SK-N-MC (cell line): ENCODE measurements at regions not wholly inside any gene's neighbourhood (a gene's known extent, or its start where the extent isn't known, plus 50 kb on each side); places are given as distances from the start of the nearest gene placed in this dataset.

Source experiments
- DNase-seq: peaks from one replicate; pipeline ENCODE4 v3.0.0-alpha.2; 2011; ENCODE audit warnings: low read depth, low spot score
- H3K27ac ChIP-seq: fragments of 200-600 bp; sonication (generic); 2 replicates; pipeline ENCODE4 v1.5.1; 2016; ENCODE audit warnings: mixed run types
- H3K36me3 ChIP-seq: fragments of 200-600 bp; sonication (generic); 2 replicates; pipeline ENCODE4 v1.6.1; 2017; ENCODE audit warnings: antibody characterized with exemption, low read length, mixed read lengths; ENCODE audit not compliant: insufficient read depth
- H3K4me3 ChIP-seq: fragments of 200-600 bp; sonication (generic); 2 replicates; pipeline ENCODE4 v1.5.1; 2016
- H3K9ac ChIP-seq: fragments of 200-600 bp; sonication (generic); 2 replicates; pipeline ENCODE4 v1.8.0; 2017; ENCODE audit warnings: mixed run types, mixed read lengths; ENCODE audit not compliant: insufficient read length
- H3K9me3 ChIP-seq: fragments of 200-600 bp; sonication (generic); 2 replicates; pipeline ENCODE4 v1.6.1; 2017; ENCODE audit warnings: low read depth, mild to moderate bottlenecking, antibody characterized with exemption, low read length, moderate library complexity, mixed read lengths
- EZH2 ChIP-seq: fragments of 200-600 bp; sonication (generic); IDR thresholded peaks from one replicate; pipeline ENCODE4 v1.6.1; 2017; ENCODE audit warnings: antibody characterized with exemption
- FOXP2 ChIP-seq: optimal IDR thresholded peaks from 2 replicates; pipeline ENCODE3; 2011; ENCODE audit warnings: mild to moderate bottlenecking, moderate library complexity; ENCODE audit not compliant: insufficient read depth; ENCODE audit errors: extremely low read length, control extremely low read depth
- POLR2AphosphoS5 ChIP-seq: IDR thresholded peaks from 2 replicates; pipeline ENCODE4 v1.6.1; 2012; ENCODE audit warnings: mild to moderate bottlenecking, low read depth, low read length, borderline replicate concordance

- no peak overlapping the region for H3K4me3 ChIP-seq
- no peaks in the 10 kb centered on the region for H3K9me3 ChIP-seq
- no peak overlapping the region for H3K9ac ChIP-seq
- H3K36me3 ChIP-seq = no peaks in the 10 kb centered on the region
- TF ChIP-seq FOXP2 (no peak), EZH2 (no peak), POLR2AphosphoS5 (no peak)
- H3K27ac ChIP-seq = no peak overlapping the region
- no peak for DNase-seq
Measured at GRCh38 chr2:153109793-153110192, 368.8 kb downstream of the RPRM start.

GRCh38 chr2:153106802-153107477, 371.6 kb downstream of the RPRM start:
- Histone ChIP-seq H3K9me3 (no peaks in the 10 kb centered on the region), H3K9ac (no peak overlapping the region), H3K36me3 (no peaks in the 10 kb centered on the region), H3K27ac (no peak overlapping the region), H3K4me3 (no peak overlapping the region)
- TF ChIP-seq FOXP2 = no peak
- no peak for TF ChIP-seq POLR2AphosphoS5
- TF ChIP-seq EZH2 = no peak
- no peak for DNase-seq

GRCh38 chr2:153105829-153106578, 372.6 kb downstream of the RPRM start:
- Histone ChIP-seq H3K9me3 (no peaks in the 10 kb centered on the region), H3K9ac (no peak overlapping the region), H3K36me3 (no peaks in the 10 kb centered on the region), H3K4me3 (no peak overlapping the region), H3K27ac (no peak overlapping the region)
- DNase-seq = no peak
- no peak for TF ChIP-seq POLR2AphosphoS5
- no peak for TF ChIP-seq EZH2
- no peak for TF ChIP-seq FOXP2

- Histone ChIP-seq H3K27ac (no peak overlapping the region), H3K4me3 (no peak overlapping the region), H3K9ac (no peak overlapping the region), H3K36me3 (no peaks in the 10 kb centered on the region), H3K9me3 (no peaks in the 10 kb centered on the region)
- TF ChIP-seq EZH2 (no peak), POLR2AphosphoS5 (no peak), FOXP2 (no peak)
- DNase-seq = no peak
Measured at GRCh38 chr2:153101187-153101586, 377.4 kb downstream of the RPRM start.

GRCh38 chr2:153100151-153100550, 378.4 kb downstream of the RPRM start:
- no peak for DNase-seq
- Histone ChIP-seq H3K9me3 (no peaks in the 10 kb centered on the region), H3K36me3 (no peaks in the 10 kb centered on the region), H3K27ac (no peak overlapping the region), H3K4me3 (no peak overlapping the region), H3K9ac (no peak overlapping the region)
- TF ChIP-seq POLR2AphosphoS5 = no peak
- no peak for TF ChIP-seq FOXP2
- TF ChIP-seq EZH2 = no peak

GRCh38 chr2:153098073-153098472, 379.7 kb downstream of the ARL6IP6 start:
- TF ChIP-seq POLR2AphosphoS5 (no peak), EZH2 (no peak), FOXP2 (no peak)
- DNase-seq = no peak
- H3K27ac ChIP-seq = no peak overlapping the region
- H3K36me3 ChIP-seq = no peaks in the 10 kb centered on the region
- H3K9ac ChIP-seq = no peak overlapping the region
- H3K9me3 ChIP-seq = no peaks in the 10 kb centered on the region
- H3K4me3 ChIP-seq = no peak overlapping the region

- TF ChIP-seq FOXP2 = no peak
- no peak for TF ChIP-seq POLR2AphosphoS5
- no peak for TF ChIP-seq EZH2
- Histone ChIP-seq H3K4me3 (no peak overlapping the region), H3K27ac (no peak overlapping the region), H3K9ac (no peak overlapping the region), H3K36me3 (no peaks in the 10 kb centered on the region), H3K9me3 (no peaks in the 10 kb centered on the region)
- no peak for DNase-seq
Measured at GRCh38 chr2:153096272-153096671, 377.9 kb downstream of the ARL6IP6 start.

- no peak overlapping the region for H3K27ac ChIP-seq
- H3K36me3 ChIP-seq = no peaks in the 10 kb centered on the region
- no peak overlapping the region for H3K9ac ChIP-seq
- TF ChIP-seq FOXP2 (no peak), EZH2 (no peak), POLR2AphosphoS5 (no peak)
- H3K4me3 ChIP-seq = no peak overlapping the region
- H3K9me3 ChIP-seq = no peaks in the 10 kb centered on the region
- DNase-seq = no peak
Measured at GRCh38 chr2:153091344-153091743, 372.9 kb downstream of the ARL6IP6 start.
